NOMO-1 treated with dmso at 0.1 percent for 144 hours (cell line): ENCODE measurements at regions not wholly inside any gene's neighbourhood (a gene's known extent, or its start where the extent isn't known, plus 50 kb on each side); places are given as distances from the start of the nearest gene placed in this dataset.

Source experiments
- DNase-seq: peaks from one replicate; lab custom pipeline; 2025; ENCODE audit not compliant: unreplicated experiment; lab: John Stamatoyannopoulos, UW

DNA sequence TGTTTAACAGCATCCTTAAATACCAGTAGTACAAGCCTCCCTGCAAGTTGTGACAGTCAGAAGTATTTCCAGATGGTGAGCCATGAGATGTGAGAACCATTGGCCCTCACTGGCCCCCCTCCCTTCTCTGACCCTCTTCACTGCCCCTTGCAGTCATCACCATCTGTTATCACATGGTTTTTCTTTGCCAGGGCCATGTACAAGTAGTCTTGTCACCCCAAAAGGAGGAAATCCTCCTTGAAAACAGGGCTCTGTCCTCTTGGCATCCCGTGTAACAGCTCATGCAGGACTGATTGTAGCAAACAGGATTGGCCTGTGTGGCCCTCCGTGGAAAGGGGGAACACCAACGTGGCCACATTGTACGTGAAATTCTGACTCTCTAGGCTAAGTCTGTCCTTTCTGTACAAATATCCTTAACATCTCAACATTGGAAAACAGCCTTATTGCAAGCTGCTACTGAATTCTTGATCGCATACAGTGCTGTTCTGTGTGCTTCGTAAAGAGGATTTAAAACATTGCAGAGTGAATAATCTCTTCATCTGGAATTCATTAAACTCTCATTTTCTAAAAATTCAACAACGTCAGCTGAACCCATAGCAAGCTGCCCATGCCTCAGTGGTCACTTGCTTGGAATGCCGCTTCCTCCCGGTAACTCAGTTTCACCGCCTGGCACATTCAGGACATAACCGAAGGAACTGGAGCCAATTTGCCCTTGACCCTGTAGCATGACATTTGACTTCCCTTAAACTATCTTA, 171.7 kb downstream of the ATPSCKMT start:
- no peak for DNase-seq

DNA sequence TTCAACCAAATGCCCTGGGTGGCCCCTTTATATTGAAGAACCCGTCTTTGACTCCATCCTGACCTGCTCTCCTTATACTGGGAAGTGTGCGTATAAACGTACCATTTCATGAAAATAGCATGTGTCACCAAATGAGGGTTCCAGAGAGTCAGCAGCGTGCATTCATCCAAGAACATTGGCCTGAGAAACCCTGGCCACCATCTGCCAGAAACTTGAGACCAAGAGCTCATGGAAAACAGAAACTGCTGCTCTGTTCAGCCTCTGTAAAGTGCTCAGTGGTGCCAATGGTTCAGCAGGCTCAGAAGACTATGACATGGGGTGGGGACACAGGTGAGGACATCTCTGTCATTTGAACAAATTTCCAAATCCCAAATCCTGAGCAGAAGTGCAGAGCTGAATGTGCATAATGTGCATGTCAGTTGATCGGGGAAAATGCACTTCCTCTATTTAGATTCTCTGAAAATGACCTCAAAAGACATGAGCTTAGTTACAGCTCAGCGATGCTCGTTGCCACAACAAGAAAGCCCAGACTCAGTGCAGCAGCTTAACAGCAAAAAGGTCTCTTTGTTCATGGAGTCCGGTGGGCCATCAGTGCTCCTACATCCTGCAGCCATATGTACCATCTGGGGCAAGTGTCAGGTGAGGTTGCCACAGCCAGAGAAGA, 176.1 kb downstream of the ATPSCKMT start:
- DNase-seq, result no peak

DNA sequence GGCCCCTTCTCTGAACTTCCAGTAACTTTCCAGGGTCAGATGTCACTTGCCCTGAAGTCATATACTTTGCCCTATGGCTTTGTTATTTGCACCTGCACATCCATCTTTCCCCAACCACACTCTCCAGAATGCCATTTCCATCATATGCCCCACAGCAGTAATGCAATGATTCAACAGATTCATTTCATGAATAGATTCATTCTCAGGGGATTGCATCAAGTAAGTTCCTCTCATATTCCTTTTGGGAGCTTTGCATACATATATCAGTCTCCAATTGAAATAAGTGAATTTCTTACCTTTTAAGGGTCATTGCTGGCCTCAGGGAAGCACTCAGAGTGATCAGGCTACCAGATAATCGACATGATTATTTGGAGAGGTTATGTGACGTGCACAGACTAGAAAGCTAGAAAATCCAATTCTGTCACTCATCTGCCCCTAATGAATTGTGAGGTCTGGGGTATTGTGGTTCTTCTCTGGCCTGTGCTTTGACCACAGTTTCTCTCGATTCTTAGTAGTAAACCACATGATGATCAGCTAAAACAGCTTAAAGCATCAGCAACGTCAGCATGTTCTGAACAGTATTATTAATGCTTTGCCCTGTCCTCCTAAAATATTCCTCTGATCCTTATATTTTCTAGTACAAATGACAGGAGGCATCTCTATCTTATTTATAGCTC, 179.9 kb downstream of the ATPSCKMT start:
- DNase-seq, result no peak

GRCh38 chr5:10065428-10066000, 184.2 kb downstream of the ATPSCKMT start:
- no peak for DNase-seq

- DNase-seq, result no peak
Observed at GRCh38 chr5:10064546-10065195, 185.0 kb downstream of the ATPSCKMT start.

DNA sequence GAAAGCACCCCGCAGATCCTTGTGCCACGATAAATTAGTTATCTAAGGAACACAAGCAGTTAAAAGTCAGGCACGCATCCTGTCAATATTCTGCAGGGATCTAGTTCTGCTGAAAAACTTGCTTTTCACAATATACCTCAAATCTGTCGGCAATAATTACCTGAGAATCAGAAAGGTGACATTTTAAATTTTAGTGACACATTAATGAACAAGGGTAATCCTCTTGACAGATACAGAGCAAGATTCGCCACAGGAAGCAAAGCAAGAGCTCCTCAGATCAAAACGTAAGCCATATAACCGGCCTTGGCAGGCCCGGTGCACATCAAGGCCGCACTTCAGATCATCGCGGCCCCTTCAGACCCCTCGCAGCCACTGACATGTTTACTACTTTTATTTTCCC, 185.7 kb downstream of the ATPSCKMT start:
- DNase-seq, result no peak

GRCh38 chr5:10059980-10060379, 189.7 kb downstream of the ATPSCKMT start:
- DNase-seq, result no peak

DNA sequence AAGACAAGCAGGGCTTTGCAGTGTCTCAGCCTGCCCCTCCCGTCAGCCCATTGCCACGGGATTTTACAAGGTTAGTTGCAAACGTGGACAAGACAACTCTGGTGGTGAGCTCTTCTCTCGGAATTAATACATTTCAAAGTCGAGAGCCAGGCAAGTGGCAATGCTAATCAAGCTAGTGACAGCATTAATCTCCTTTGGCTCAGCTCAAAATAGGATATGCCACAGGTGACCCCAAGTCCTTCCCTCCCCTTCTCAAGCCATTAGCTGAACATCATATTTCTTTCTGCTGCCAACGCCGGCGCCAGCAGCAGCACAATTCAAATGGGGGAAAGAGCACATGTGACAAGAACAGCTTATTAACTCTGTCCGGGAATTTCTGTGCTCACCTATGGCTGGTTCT, 190.1 kb downstream of the ATPSCKMT start:
- no peak for DNase-seq

DNA sequence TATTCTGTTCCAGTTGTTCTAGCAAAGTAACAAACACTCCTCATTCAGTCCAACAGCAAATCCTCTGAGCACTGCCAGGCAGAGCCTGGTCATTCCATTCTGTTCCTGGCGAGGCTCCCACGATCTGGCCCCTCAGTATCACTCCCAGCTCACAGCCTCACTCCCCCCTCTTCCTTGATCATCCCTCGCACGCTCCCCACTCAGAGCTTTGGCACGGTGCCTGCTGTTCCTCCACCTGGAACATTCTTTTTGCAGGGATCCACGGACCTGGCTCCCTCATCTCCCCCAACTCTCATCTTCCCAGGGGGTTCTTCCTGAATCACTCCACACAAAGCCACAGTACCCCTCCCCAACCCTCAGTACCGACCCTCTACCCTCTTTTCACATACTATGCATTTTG, 192.3 kb downstream of the ATPSCKMT start:
- DNase-seq, result no peak

GRCh38 chr5:10056228-10056760, 193.4 kb downstream of the ATPSCKMT start:
- no peak for DNase-seq

DNA sequence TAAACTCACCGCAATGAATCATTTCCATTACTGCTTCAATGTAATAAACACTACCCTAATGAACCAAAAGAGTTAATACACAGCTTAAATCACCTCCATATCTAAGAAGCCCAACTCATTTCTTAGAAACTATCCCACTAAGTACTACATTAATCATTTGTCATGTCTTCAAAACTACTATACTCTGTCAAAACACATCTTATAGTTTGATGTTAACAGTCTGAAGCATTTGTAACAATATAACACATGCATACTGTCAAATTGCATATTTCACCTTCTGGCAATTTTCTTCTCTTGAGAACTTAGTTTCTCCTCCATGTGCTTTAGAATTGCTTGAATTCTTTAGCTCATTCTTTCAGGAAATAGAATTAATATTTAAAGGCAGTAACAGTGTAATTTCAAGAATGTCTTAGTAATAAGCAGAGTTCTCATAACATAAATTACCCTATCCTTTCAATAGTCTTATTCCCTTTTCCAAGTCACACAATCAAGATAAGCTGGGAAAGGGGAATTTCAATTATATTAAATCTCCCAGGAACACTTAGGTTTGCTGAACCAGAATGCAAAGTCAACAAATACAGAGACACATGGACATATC, 199.7 kb downstream of the ATPSCKMT start:
- DNase-seq, result no peak

- no peak for DNase-seq
Observed at GRCh38 chr5:10046676-10047075, 203.0 kb downstream of the ATPSCKMT start.

DNA sequence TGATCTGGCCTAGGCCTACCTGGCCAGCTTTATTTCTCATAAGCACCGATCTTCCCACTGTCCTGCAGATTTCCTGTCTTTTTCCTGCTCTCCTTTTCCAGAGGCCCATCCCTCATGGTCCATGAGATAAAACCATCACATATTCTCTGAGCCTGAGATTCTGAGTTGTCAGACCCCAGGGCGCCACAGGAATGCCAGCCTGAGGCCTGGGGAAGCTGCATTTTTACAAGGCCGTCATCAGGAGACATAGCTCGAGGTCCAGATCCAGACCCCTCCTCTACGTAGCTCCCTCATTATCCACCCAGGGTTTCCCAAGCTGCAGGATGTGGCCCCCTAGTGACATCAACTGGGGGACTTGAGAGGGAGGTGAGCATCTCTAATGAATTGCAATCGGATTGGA, 204.3 kb downstream of the ATPSCKMT start:
- no peak for DNase-seq

- no peak for DNase-seq
Observed at GRCh38 chr5:10036136-10036815, 213.4 kb downstream of the ATPSCKMT start.

- DNase-seq, result no peak
Observed at GRCh38 chr5:10034001-10034400, 215.7 kb downstream of the ATPSCKMT start.

DNA sequence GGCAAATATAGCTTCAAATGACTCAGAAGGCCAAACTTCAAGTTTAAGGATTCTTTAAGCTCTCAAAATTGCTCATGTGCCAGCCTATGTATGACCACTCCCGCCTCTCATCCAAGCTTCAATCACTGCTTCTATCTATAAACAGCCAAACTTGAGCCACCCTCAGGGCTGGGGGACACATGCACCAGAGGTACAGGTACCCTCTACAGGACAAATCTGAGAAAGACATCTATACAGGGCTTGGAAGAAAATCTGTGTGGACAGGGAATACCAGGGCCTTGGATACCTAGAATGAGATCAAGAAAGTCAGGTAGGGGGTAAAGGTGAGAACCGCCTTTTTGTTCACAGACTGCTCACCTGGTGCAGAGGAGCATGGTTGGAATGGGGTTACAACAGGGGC, 217.9 kb downstream of the ATPSCKMT start:
- DNase-seq, result no peak

GRCh38 chr5:10030219-10030831, 219.4 kb downstream of the ATPSCKMT start:
- DNase-seq, result no peak

DNA sequence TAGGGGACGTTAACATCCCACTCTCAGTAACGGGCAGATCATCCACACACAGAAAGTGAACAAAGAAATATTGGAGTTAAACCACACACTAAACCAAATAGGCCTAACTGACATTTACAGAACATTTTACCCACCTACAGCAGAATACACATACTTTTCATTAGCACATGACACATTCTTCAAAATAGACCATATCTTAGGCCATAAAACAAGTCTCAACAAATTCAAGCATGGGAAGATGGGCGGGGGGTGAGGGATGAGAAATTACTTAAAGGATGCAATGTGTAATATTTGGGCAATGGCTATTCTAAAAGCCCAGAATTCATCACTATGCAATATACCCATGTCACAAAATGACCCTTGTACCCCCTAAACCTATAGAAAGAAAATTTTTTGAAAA, 226.2 kb downstream of the ATPSCKMT start:
- no peak for DNase-seq

- DNase-seq, result no peak
Observed at GRCh38 chr5:10021248-10021647, 228.4 kb downstream of the ATPSCKMT start.

DNA sequence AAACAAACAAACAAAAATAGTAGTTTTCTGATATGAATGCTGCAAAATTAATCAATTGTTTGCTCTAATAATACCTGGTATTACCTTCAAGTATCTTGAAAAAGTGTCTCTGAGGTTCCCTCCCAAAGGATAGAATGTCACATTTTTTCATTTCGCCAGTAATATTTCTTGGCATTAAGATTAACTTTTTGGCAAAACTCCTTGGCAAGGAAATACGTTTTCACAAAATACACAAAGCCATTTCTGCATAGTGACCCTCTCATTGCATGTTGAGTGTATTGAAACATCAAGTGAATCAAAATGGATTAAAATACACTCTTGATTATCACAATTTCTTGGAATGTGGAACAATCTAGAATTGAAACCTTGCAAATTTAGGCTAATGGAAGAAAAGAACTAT, 230.5 kb downstream of the ATPSCKMT start:
- no peak for DNase-seq
